ENCODE measurements at regions not wholly inside any gene's neighbourhood (a gene's known extent, or its start where the extent isn't known, plus 50 kb on each side); places are given as distances from the start of the nearest gene placed in this dataset.

GRCh38 chr16:82459580-82460256 lies 167.1 kb upstream of the CDH13 start:
- Histone ChIP-seq H4K20me1 (ENCODE audit: insufficient read depth, low read length) (no peaks in the 10 kb centered on the region), H3K9ac (ENCODE audit: insufficient read depth, low read length, poor library complexity, severe bottlenecking) (no peak overlapping the region), H3K4me1 (ENCODE audit: control insufficient read depth in 1 of 2, insufficient read depth in 2 of 2, low read length in 2 of 2) (no peaks in the 10 kb centered on the region), H3K4me2 (replicated peaks; ENCODE audit: extremely low read depth, low read length, poor library complexity, severe bottlenecking) (no peak overlapping the region), H3K36me3 (replicated peaks in 1 of 2; ENCODE audit: control insufficient read depth in 1 of 2, insufficient read depth in 2 of 2, low read length in 2 of 2) (no peaks in the 10 kb centered on the region), H3K79me2 (ENCODE audit: insufficient read depth, low read length) (no peaks in the 10 kb centered on the region), H3K27ac (ENCODE audit: low read depth in 1 of 2, low read length in 2 of 2) (no peak overlapping the region), H2AFZ (ENCODE audit: insufficient read depth, low read depth, low read length, poor library complexity, severe bottlenecking) (no peak overlapping the region), H3K9me3 (replicated peaks in 1 of 2; ENCODE audit: control insufficient read depth in 1 of 2, insufficient read depth in 1 of 2, low read length in 2 of 2) (no peaks in the 10 kb centered on the region), H3K27me3 (ENCODE audit: control insufficient read depth in 2 of 2, insufficient read depth in 2 of 2, low read length in 2 of 2) (no peaks in the 10 kb centered on the region), H3K4me3 (replicated peaks in 1 of 3; ENCODE audit: low read depth in 2 of 3, low read length in 3 of 3) (no peak overlapping the region)
- Mint-ChIP-seq H3K4me1 (no peaks in the 10 kb centered on the region), H3K36me3 (no peaks in the 10 kb centered on the region), H3K27me3 (ENCODE audit: low read depth in 3 of 3) (peaks cover 2 to 8% (median 5%) of the 10 kb centered on the region in 3 donors), H3K4me3 (no peak overlapping the region), H3K9me3 (no peaks in the 10 kb centered on the region), H3K27ac (no peak overlapping the region)
- intact Hi-C loops (cut with micrococcal nuclease): no loop called here
- 34% methylated on average over 9 of the region's 11 CpGs for WGBS (ENCODE audit: insufficient coverage)
- TF ChIP-seq CTCF (IDR thresholded peaks at IDR 0.05): no peak
- DNase-seq: no peak

GRCh38 chr16:82456683-82457082 lies 170.1 kb upstream of the CDH13 start:
- H3K36me3 Mint-ChIP-seq: no peaks in the 10 kb centered on the region
- peak in 2 of 3 donors; percentile 6 to 11 for DNase-seq
- H4K20me1 ChIP-seq (ENCODE audit: insufficient read depth, low read length): no peaks in the 10 kb centered on the region
- H3K4me2 ChIP-seq (replicated peaks; ENCODE audit: extremely low read depth, low read length, poor library complexity, severe bottlenecking): no peak overlapping the region
- intact Hi-C loops (cut with micrococcal nuclease): no loop called here
- H3K27me3 ChIP-seq (ENCODE audit: control insufficient read depth in 2 of 2, insufficient read depth in 2 of 2, low read length in 2 of 2): no peaks in the 10 kb centered on the region
- H2AFZ ChIP-seq (ENCODE audit: insufficient read depth, low read depth, low read length, poor library complexity, severe bottlenecking): no peak overlapping the region
- H3K27me3 Mint-ChIP-seq (ENCODE audit: low read depth in 3 of 3): peaks cover 3 to 10% (median 5%) of the 10 kb centered on the region in 3 donors
- H3K4me1 ChIP-seq (ENCODE audit: control insufficient read depth in 1 of 2, insufficient read depth in 2 of 2, low read length in 2 of 2): no peaks in the 10 kb centered on the region
- no peak overlapping the region for H3K9ac ChIP-seq (ENCODE audit: insufficient read depth, low read length, poor library complexity, severe bottlenecking)
- no peaks in the 10 kb centered on the region for H3K9me3 ChIP-seq (replicated peaks in 1 of 2; ENCODE audit: control insufficient read depth in 1 of 2, insufficient read depth in 1 of 2, low read length in 2 of 2)
- H3K4me3 Mint-ChIP-seq: no peak overlapping the region
- no peaks in the 10 kb centered on the region for H3K4me1 Mint-ChIP-seq
- no peak overlapping the region for H3K27ac ChIP-seq (ENCODE audit: low read depth in 1 of 2, low read length in 2 of 2)
- no peaks in the 10 kb centered on the region for H3K36me3 ChIP-seq (replicated peaks in 1 of 2; ENCODE audit: control insufficient read depth in 1 of 2, insufficient read depth in 2 of 2, low read length in 2 of 2)
- WGBS (ENCODE audit: insufficient coverage): 15% methylated on average over 4 of the region's 4 CpGs
- no peaks in the 10 kb centered on the region for H3K79me2 ChIP-seq (ENCODE audit: insufficient read depth, low read length)
- TF ChIP-seq CTCF (IDR thresholded peaks at IDR 0.05): peak; percentile 76
- H3K27ac Mint-ChIP-seq: no peak overlapping the region
- H3K9me3 Mint-ChIP-seq: no peaks in the 10 kb centered on the region
- no peak overlapping the region for H3K4me3 ChIP-seq (replicated peaks in 1 of 3; ENCODE audit: low read depth in 2 of 3, low read length in 3 of 3)

Data from CD14-positive monocyte (primary cell).